Trophoblast cell (in vitro differentiated cells and primary cell): ENCODE measurements at regions not wholly inside any gene's neighbourhood (a gene's known extent, or its start where the extent isn't known, plus 50 kb on each side); places are given as distances from the start of the nearest gene placed in this dataset.

Source experiments
- DNase-seq, 2 donors: peaks; one replicate each; pipeline ENCODE4 v3.0.0-alpha.2; 2016
- H2AFZ ChIP-seq: 2 replicates; pipeline ENCODE4 v1.6.1; 2013; ENCODE audit warnings: low read length, moderate library complexity, mild to moderate bottlenecking; ENCODE audit not compliant: insufficient read depth, poor library complexity
- H2AK5ac ChIP-seq: 2 replicates; pipeline ENCODE4 v1.6.1; 2013; ENCODE audit warnings: mild to moderate bottlenecking, low read length
- H2BK120ac ChIP-seq: 2 replicates; pipeline ENCODE4 v1.6.1; 2013; ENCODE audit warnings: low read length, mild to moderate bottlenecking, moderate library complexity; ENCODE audit not compliant: insufficient read depth, poor library complexity
- H2BK12ac ChIP-seq: 2 replicates; pipeline ENCODE4 v1.6.1; 2013; ENCODE audit warnings: mild to moderate bottlenecking, low read length, moderate library complexity
- H2BK5ac ChIP-seq: 2 replicates; pipeline ENCODE4 v1.6.1; 2013; ENCODE audit warnings: low read length, low read depth, moderate library complexity, mild to moderate bottlenecking; ENCODE audit not compliant: poor library complexity
- H3K14ac ChIP-seq: 2 replicates; pipeline ENCODE4 v1.6.1; 2013; ENCODE audit warnings: mild to moderate bottlenecking, low read length
- H3K18ac ChIP-seq: 2 replicates; pipeline ENCODE4 v1.6.1; 2013; ENCODE audit warnings: mild to moderate bottlenecking, low read length
- H3K23ac ChIP-seq: 2 replicates; pipeline ENCODE4 v1.6.1; 2013; ENCODE audit warnings: low read length
- H3K27ac ChIP-seq: 2 replicates; pipeline ENCODE4 v1.5.1; 2013; ENCODE audit warnings: low read depth, mild to moderate bottlenecking, inconsistent platforms, low read length, moderate library complexity
- H3K27me3 ChIP-seq: 2 replicates; pipeline ENCODE4 v1.6.1; 2013; ENCODE audit warnings: inconsistent platforms, mild to moderate bottlenecking, low read length, moderate library complexity; ENCODE audit not compliant: insufficient read depth
- H3K36me3 ChIP-seq, 2 experiments: 1 replicate in 1 of 2; 2 replicates in 1 of 2; pipeline ENCODE4 v1.6.1; 2013; ENCODE audit warnings: low read length in 2 of 2, mild to moderate bottlenecking in 2 of 2, moderate library complexity in 1 of 2; ENCODE audit not compliant: insufficient read depth in 2 of 2, control insufficient read depth in 1 of 2
- H3K4ac ChIP-seq: 2 replicates; pipeline ENCODE4 v1.6.1; 2013; ENCODE audit warnings: low read depth, mild to moderate bottlenecking, low read length, moderate library complexity
- H3K4me1 ChIP-seq, 2 experiments: 1 replicate in 1 of 2; 2 replicates in 1 of 2; pipeline ENCODE4 v1.6.1; 2013; ENCODE audit warnings: low read length in 2 of 2, mild to moderate bottlenecking in 2 of 2, moderate library complexity in 1 of 2; ENCODE audit not compliant: insufficient read depth in 2 of 2, control insufficient read depth in 1 of 2
- H3K4me2 ChIP-seq: 2 replicates; pipeline ENCODE4 v1.6.1; 2013; ENCODE audit warnings: inconsistent platforms, mild to moderate bottlenecking, low read length, moderate library complexity
- H3K4me3 ChIP-seq: 2 replicates; pipeline ENCODE4 v1.5.1; 2013; ENCODE audit warnings: mild to moderate bottlenecking, low read depth, low read length, inconsistent platforms
- H3K79me1 ChIP-seq: one replicate; pipeline ENCODE4 v1.6.1; 2013; ENCODE audit warnings: low read length
- H3K79me2 ChIP-seq: 2 replicates; pipeline ENCODE4 v1.6.1; 2013; ENCODE audit warnings: low read length, mild to moderate bottlenecking; ENCODE audit not compliant: control insufficient read depth, insufficient read depth, poor library complexity
- H3K9ac ChIP-seq: 2 replicates; pipeline ENCODE4 v1.6.1; 2013; ENCODE audit warnings: mild to moderate bottlenecking, low read length
- H3K9me3 ChIP-seq: 2 replicates; pipeline ENCODE4 v1.6.1; 2013; ENCODE audit warnings: low read depth, mild to moderate bottlenecking, control low read depth, inconsistent platforms, low read length; ENCODE audit not compliant: insufficient read depth
- H4K12ac ChIP-seq: 2 replicates; pipeline ENCODE4 v1.6.1; 2013; ENCODE audit warnings: low read depth, mild to moderate bottlenecking, low read length, moderate library complexity
- H4K8ac ChIP-seq: 2 replicates; pipeline ENCODE4 v1.6.1; 2013; ENCODE audit warnings: low read depth, mild to moderate bottlenecking, low read length, moderate library complexity
- H4K91ac ChIP-seq: one replicate; pipeline ENCODE4 v1.6.1; 2013; ENCODE audit warnings: low read depth, mild to moderate bottlenecking, low read length, moderate library complexity
- WGBS: extraction: QIAGEN DNeasy Blood & Tissue Kit; methylation state at CpG from one replicate; pipeline ENCODE4 v1.1.7; 2013; ENCODE audit warnings: missing lambda C conversion rate; ENCODE audit not compliant: insufficient read length, insufficient coverage; ENCODE audit errors: extremely low coverage; 5-methylcytosine and 5-hydroxymethylcytosine counted together

DNA sequence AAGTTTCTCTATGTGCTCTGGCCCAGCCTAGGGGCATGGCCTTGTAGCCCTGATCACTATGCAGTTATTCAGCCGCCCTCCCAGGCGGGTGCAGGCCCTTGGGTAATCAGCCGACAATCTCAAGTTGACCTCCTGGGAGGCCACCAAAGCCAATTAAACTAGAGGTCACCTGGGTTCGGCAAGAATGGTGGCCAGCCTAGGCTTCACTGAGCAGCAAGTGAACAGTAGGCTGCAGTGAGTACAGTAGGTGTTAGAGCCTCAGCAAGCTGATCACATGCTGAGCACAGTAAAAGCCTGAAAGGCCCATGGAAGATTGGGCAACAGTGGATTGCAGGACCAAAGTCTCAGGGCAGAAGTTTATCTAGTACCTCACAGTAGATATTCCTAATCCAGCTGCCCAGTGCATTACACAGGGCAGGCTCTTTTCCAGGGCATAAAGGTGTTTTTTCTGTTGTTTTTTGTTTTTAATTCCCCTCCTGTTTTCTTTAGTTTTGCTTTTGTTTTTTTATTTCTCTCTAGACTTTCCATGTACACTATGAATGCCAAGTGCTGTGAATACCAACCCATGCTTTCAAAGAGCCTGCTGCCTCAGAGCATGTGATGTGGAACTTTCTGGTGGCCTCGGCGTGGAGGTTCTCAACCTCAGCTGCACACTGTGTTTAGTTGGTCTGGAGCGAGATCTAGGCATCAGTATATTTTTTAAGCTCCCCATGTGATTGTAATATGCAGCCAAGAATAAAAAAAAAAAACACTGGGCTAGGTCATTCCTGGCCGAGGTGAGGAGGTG, 55.9 kb upstream of the ATL2 start:
- no peaks in the 10 kb centered on the region for H3K36me3 ChIP-seq
- WGBS = no CpG with 5 or more reads among the region's 8 CpGs

DNA sequence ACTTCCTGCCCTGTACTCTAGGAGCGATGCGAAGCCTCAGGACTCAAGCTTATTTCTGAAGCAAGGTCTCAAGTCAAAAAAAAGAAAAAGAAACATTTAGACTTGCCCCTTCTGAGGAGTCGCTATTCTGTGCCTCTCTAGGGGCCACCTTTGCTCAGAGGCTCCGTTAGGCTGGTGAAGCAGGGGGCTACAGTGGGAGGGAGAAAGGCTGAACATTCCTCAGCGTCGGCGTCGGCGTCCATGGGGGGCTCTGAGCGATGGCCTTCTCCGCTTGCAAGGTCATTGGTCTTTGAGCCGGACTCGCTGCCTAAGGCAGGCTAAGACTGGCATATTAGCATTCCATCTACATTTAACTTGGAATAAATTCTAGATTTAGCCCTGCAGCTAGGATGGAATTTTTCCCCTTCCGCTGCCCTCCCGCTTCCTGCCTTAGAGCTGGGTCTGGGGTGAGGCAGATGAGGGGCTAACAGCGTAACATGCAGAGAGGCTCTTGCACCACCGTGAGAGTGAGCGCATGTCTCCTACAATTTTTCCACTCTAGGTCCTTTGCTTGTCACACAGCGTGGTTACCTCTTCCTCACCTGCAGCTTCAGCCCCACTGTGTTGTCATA, 53.6 kb upstream of the ATL2 start:
- no peaks in the 10 kb centered on the region for H3K79me2 ChIP-seq
- no peaks in the 10 kb centered on the region for H3K4me1 ChIP-seq
- H4K91ac ChIP-seq = no peak overlapping the region
- H3K18ac ChIP-seq = no peak overlapping the region
- no peaks in the 10 kb centered on the region for H3K36me3 ChIP-seq
- H4K12ac ChIP-seq = no peak overlapping the region
- H3K27me3 ChIP-seq = no peaks in the 10 kb centered on the region
- H3K4me2 ChIP-seq = no peak overlapping the region
- H2AK5ac ChIP-seq = no peak overlapping the region
- WGBS = no CpG with 5 or more reads among the region's 19 CpGs
- no peaks in the 10 kb centered on the region for H3K9me3 ChIP-seq
- no peak overlapping the region for H2BK5ac ChIP-seq
- H3K23ac ChIP-seq = no peak overlapping the region
- no peak overlapping the region for H4K8ac ChIP-seq
- no peak overlapping the region for H3K14ac ChIP-seq
- peak overlapping the region; percentile 30 for H2AFZ ChIP-seq
- no peak overlapping the region for H3K4ac ChIP-seq
- H2BK120ac ChIP-seq = no peak overlapping the region
- no peaks in the 10 kb centered on the region for H3K79me1 ChIP-seq
- no peak overlapping the region for H3K4me3 ChIP-seq
- H3K9ac ChIP-seq = no peak overlapping the region
- DNase-seq = no peak
- H2BK12ac ChIP-seq = no peak overlapping the region
- no peak overlapping the region for H3K27ac ChIP-seq

More for the DNA sequence above, 55.9 kb upstream of the ATL2 start:
- no peak overlapping the region for H3K4me2 ChIP-seq
- no peaks in the 10 kb centered on the region for H3K79me2 ChIP-seq
- H3K4ac ChIP-seq = no peak overlapping the region
- H2AK5ac ChIP-seq = no peak overlapping the region
- H3K9ac ChIP-seq = no peak overlapping the region
- H3K79me1 ChIP-seq = no peaks in the 10 kb centered on the region
- H3K23ac ChIP-seq = no peak overlapping the region
- peaks cover 2 to 5% of the 10 kb centered on the region in 2 experiments for H3K4me1 ChIP-seq
- H3K27ac ChIP-seq = no peak overlapping the region
- no peak overlapping the region for H3K14ac ChIP-seq
- H2BK5ac ChIP-seq = no peak overlapping the region
- H2AFZ ChIP-seq = no peak overlapping the region
- no peaks in the 10 kb centered on the region for H3K9me3 ChIP-seq
- no peak overlapping the region for H3K4me3 ChIP-seq
- H4K12ac ChIP-seq = no peak overlapping the region
- DNase-seq = peak in 1 of 2 donors; percentile 14
- no peak overlapping the region for H3K18ac ChIP-seq
- H3K27me3 ChIP-seq = no peaks in the 10 kb centered on the region
- H2BK12ac ChIP-seq = no peak overlapping the region
- no peak overlapping the region for H4K8ac ChIP-seq
- H4K91ac ChIP-seq = no peak overlapping the region
- no peak overlapping the region for H2BK120ac ChIP-seq

DNA sequence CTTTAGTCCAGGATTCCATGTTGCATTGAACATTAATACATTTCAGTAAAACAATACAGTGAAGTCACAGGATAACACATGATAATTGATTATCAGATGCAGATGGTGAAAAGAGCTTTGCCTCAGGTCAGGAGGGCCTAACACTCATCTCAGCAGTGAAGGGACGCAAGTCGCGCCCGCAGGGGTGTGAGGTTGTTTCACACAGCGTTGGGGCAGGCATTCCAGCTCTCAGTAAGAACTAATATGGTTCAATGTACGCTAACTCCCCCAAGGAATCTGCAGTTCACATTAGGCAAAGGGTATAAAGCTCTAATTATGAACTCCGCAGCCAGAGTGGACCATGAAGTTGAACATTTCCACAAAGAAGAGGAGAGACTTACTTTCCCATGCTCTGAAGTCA, 53.1 kb upstream of the ATL2 start:
- H4K91ac ChIP-seq = no peak overlapping the region
- no peak overlapping the region for H2AK5ac ChIP-seq
- H2BK12ac ChIP-seq = no peak overlapping the region
- no peak overlapping the region for H3K23ac ChIP-seq
- no peak overlapping the region for H3K18ac ChIP-seq
- H3K4ac ChIP-seq = no peak overlapping the region
- H2BK5ac ChIP-seq = no peak overlapping the region
- no peak overlapping the region for H3K9ac ChIP-seq
- no peaks in the 10 kb centered on the region for H3K36me3 ChIP-seq
- H2BK120ac ChIP-seq = no peak overlapping the region
- no peak overlapping the region for H3K27ac ChIP-seq
- H2AFZ ChIP-seq = no peak overlapping the region
- H3K79me2 ChIP-seq = no peaks in the 10 kb centered on the region
- whole genome bisulfite sequencing = no CpG with 5 or more reads among the region's 7 CpGs
- no peak overlapping the region for H3K4me3 ChIP-seq
- H3K4me2 ChIP-seq = no peak overlapping the region
- no peaks in the 10 kb centered on the region for H3K27me3 ChIP-seq
- no peaks in the 10 kb centered on the region for H3K4me1 ChIP-seq
- H3K79me1 ChIP-seq = no peaks in the 10 kb centered on the region
- H3K14ac ChIP-seq = no peak overlapping the region
- H4K8ac ChIP-seq = no peak overlapping the region
- H4K12ac ChIP-seq = no peak overlapping the region
- no peaks in the 10 kb centered on the region for H3K9me3 ChIP-seq
- DNase-seq = no peak

DNA sequence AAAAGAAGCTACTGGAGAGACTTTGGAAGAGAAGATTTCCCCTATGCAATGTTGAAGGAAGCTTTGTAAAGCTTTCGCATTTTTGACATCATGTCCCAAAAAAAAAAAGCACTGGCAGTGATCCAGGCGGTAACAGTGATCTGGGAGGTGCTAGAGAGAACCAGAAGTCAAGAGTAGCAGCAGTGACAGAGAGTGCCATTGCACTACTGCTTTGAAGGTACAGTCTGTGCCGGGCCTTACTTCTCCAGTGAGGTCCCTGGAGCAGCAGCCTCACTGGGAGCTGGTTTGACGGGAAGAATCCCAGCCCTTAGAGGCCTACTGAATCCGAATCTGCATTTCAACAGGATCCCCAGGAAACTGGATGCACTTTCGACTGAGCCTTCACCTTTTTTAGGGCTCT, 50.9 kb upstream of the ATL2 start:
- Histone ChIP-seq H3K4me3 (no peak overlapping the region), H3K27ac (no peak overlapping the region), H2BK5ac (no peak overlapping the region), H2BK12ac (no peak overlapping the region), H4K91ac (no peak overlapping the region), H3K79me1 (no peaks in the 10 kb centered on the region), H2AK5ac (no peak overlapping the region), H3K14ac (no peak overlapping the region), H3K23ac (no peak overlapping the region), H3K79me2 (no peaks in the 10 kb centered on the region), H2BK120ac (no peak overlapping the region), H4K8ac (no peak overlapping the region), H3K4me1 (no peaks in the 10 kb centered on the region), H2AFZ (no peak overlapping the region), H3K9me3 (no peaks in the 10 kb centered on the region), H3K27me3 (no peaks in the 10 kb centered on the region), H3K4me2 (no peak overlapping the region), H3K9ac (no peak overlapping the region), H3K4ac (no peak overlapping the region), H3K36me3 (no peaks in the 10 kb centered on the region), H3K18ac (no peak overlapping the region), H4K12ac (no peak overlapping the region)
- no CpG with 5 or more reads among the region's 6 CpGs for WGBS
- DNase-seq = no peak
